HG03108 (cell line): ENCODE measurements at regions not wholly inside any gene's neighbourhood (a gene's known extent, or its start where the extent isn't known, plus 50 kb on each side); places are given as distances from the start of the nearest gene placed in this dataset.

Experiments
- ATAC-seq: cut with Tn5 transposase; IDR thresholded peaks from one replicate; pipeline ENCODE4 v1.9.1; 2021; ENCODE audit warnings: moderate library complexity; ENCODE audit not compliant: unreplicated experiment

- no peak for ATAC-seq
Observed at GRCh38 chr13:80413611-80414010, 72.7 kb upstream of the SPRY2 start.

GRCh38 chr13:80408270-80408669 lies 67.3 kb upstream of the SPRY2 start:
- ATAC-seq, result no peak

GRCh38 chr13:80400865-80401426 lies 60.0 kb upstream of the SPRY2 start:
- ATAC-seq, result no peak

GRCh38 chr13:80400164-80400864 lies 59.4 kb upstream of the SPRY2 start:
- ATAC-seq, result no peak

- ATAC-seq, result no peak
Observed at GRCh38 chr13:80399340-80400163, 58.6 kb upstream of the SPRY2 start.
